CD4-positive, CD25-positive, alpha-beta regulatory T cell (primary cell): ENCODE measurements at regions not wholly inside any gene's neighbourhood (a gene's known extent, or its start where the extent isn't known, plus 50 kb on each side); places are given as distances from the start of the nearest gene placed in this dataset.

Experiments used
- ATAC-seq, 2 donors: fragments of 150-1000 bp; cut with Tn5 transposase; one replicate each; pipeline ENCODE4 v1.10.0; 2021; ENCODE audit warnings: low read depth in 2 of 2, moderate number of reproducible peaks in 2 of 2, moderate library complexity in 1 of 2
- DNase-seq, 3 donors: peaks; one replicate each; pipeline versions ENCODE4 v3.0.0 to v3.0.0-alpha.2; 2012 to 2022; ENCODE audit warnings: mixed read lengths in 1 of 3
- H3K27ac ChIP-seq: one replicate; pipeline ENCODE4 v1.7.0; 2013; ENCODE audit warnings: mild to moderate bottlenecking, low read length; ENCODE audit not compliant: insufficient read depth, poor library complexity, severe bottlenecking
- H3K27me3 ChIP-seq: one replicate; pipeline ENCODE4 v1.7.0; 2013; ENCODE audit warnings: low read length; ENCODE audit not compliant: control insufficient read depth, insufficient read depth
- H3K36me3 ChIP-seq: one replicate; pipeline ENCODE4 v1.7.0; 2013; ENCODE audit warnings: mild to moderate bottlenecking, low read length, moderate library complexity; ENCODE audit not compliant: control insufficient read depth, insufficient read depth
- H3K4me1 ChIP-seq: 2 replicates; pipeline ENCODE4 v1.7.0; 2013; ENCODE audit warnings: mild to moderate bottlenecking, low read length; ENCODE audit not compliant: insufficient read depth, control insufficient read depth, poor library complexity, severe bottlenecking
- H3K4me3 ChIP-seq: one replicate; pipeline ENCODE4 v1.7.0; 2013; ENCODE audit warnings: low read depth, mild to moderate bottlenecking, low read length, moderate library complexity
- H3K9me3 ChIP-seq, 2 experiments: 1 replicate in 1 of 2; 2 replicates in 1 of 2; pipeline ENCODE4 v1.7.0; 2013; ENCODE audit warnings: low read length in 2 of 2, mild to moderate bottlenecking in 1 of 2, moderate library complexity in 1 of 2; ENCODE audit not compliant: control insufficient read depth in 2 of 2
- H3K27ac Mint-ChIP-seq, 3 donors: one replicate each; pipeline ENCODE4 v1.8.0; 2020 to 2022; ENCODE audit warnings: mild to moderate bottlenecking in 3 of 3, mixed read lengths in 3 of 3, moderate library complexity in 2 of 3
- H3K27me3 Mint-ChIP-seq: one replicate; pipeline ENCODE4 v1.8.0; 2022; ENCODE audit warnings: mild to moderate bottlenecking, mixed read lengths
- H3K36me3 Mint-ChIP-seq: one replicate; pipeline ENCODE4 v1.8.0; 2020; ENCODE audit warnings: mixed read lengths
- H3K4me1 Mint-ChIP-seq, 4 donors: one replicate each; pipeline ENCODE4 v1.8.0; 2020 to 2022; ENCODE audit warnings: mixed read lengths in 4 of 4, mild to moderate bottlenecking in 1 of 4
- H3K4me3 Mint-ChIP-seq, 4 donors: one replicate each; pipeline ENCODE4 v1.8.0; 2020 to 2022; ENCODE audit warnings: mild to moderate bottlenecking in 4 of 4, mixed read lengths in 4 of 4, moderate library complexity in 3 of 4
- H3K9me3 Mint-ChIP-seq, 7 donors: one replicate each; pipeline ENCODE4 v1.8.0; 2020 to 2022; ENCODE audit warnings: mixed read lengths in 7 of 7, mild to moderate bottlenecking in 3 of 7, moderate library complexity in 2 of 7

DNA sequence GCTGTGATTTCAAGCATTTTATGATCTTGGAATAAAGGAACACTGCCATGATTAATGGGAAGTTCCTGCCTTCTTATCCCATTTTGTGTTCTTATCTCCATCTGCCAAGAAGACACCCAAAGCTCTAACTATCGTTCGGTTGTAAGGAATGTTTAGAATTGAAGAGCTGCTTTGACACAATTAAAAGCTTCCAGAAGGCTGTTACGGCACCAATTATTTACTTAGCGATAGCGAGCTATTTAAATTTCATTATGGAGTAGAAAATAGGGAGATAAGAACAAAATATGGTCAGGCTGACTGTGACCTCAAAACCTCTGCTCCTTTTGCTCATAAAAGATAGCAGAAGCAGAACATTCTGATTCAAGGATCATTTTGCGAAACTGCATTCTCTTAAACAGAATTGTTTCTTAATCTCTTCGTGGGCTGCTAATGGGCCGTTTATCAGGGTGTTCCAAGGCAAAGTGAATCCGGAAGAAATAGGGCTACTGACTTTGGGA, 101.6 kb downstream of the SLC4A3 start:
- Histone ChIP-seq H3K27me3 (no peaks in the 10 kb centered on the region), H3K4me1 (no peaks in the 10 kb centered on the region), H3K4me3 (no peak overlapping the region), H3K9me3 (no peaks in the 10 kb centered on the region), H3K36me3 (no peaks in the 10 kb centered on the region), H3K27ac (no peak overlapping the region)
- Mint-ChIP-seq H3K27ac (no peak overlapping the region), H3K36me3 (no peaks in the 10 kb centered on the region), H3K27me3 (peaks cover 9% of the 10 kb centered on the region), H3K4me3 (no peak overlapping the region), H3K4me1 (no peaks in the 10 kb centered on the region), H3K9me3 (peaks cover 0 to 4% (median 0%) of the 10 kb centered on the region in 7 donors)
- no peak for ATAC-seq
- no peak for DNase-seq

DNA sequence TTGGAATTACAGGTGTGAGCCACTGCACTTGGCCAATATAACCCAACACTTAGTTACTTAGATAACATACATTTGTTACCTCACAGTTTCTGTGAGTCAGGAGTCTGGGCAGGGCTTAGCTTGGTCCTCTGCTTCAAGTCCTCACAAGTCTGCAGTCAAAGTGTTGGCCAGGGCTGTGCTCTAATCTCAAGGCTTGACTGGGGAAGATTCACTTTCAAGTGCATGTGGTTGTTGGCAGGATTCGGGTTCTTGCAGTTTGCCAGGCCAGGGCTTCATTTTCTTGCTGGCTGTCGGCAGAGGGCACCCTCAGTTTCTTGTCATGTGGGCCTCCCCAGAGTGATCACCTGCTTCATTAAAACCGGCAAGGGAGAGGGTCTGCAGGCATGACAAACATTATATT, 103.7 kb downstream of the SLC4A3 start:
- peaks cover 12% of the 10 kb centered on the region for H3K27me3 Mint-ChIP-seq
- H3K27ac Mint-ChIP-seq = no peak overlapping the region
- H3K4me1 Mint-ChIP-seq = no peaks in the 10 kb centered on the region

DNA sequence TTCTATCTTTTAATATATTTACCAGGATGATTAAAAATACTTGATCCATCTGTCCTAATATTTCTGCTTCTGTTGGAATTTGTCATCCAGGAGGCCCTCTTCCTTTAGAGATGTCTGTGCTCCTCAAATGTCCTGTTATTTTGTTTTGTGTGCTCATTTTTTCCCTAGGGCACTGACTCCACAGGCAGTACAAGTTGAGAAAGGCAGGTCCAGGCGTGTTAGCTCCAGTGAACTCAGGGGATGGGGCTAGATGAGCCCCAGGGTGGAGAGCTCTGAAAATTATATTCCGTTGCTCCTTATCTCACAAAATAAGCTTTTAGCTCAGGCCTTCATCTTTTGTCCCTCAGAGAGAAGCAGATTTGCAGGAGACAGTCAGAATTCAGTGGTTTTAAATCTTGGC, 105.7 kb downstream of the SLC4A3 start:
- no peak overlapping the region for H3K4me3 Mint-ChIP-seq
- Histone ChIP-seq H3K27me3 (no peaks in the 10 kb centered on the region), H3K4me1 (no peaks in the 10 kb centered on the region), H3K4me3 (no peak overlapping the region), H3K36me3 (no peaks in the 10 kb centered on the region), H3K9me3 (no peaks in the 10 kb centered on the region), H3K27ac (no peak overlapping the region)
- no peak overlapping the region for H3K27ac Mint-ChIP-seq
- DNase-seq (no peak), ATAC-seq (no peak)
- H3K36me3 Mint-ChIP-seq = no peaks in the 10 kb centered on the region
- H3K9me3 Mint-ChIP-seq = peaks cover 0 to 3% (median 0%) of the 10 kb centered on the region in 7 donors
- H3K4me1 Mint-ChIP-seq = no peaks in the 10 kb centered on the region
- peaks cover 20% of the 10 kb centered on the region for H3K27me3 Mint-ChIP-seq

More for the DNA sequence above, 103.7 kb downstream of the SLC4A3 start:
- DNase-seq (no peak), ATAC-seq (no peak)
- no peaks in the 10 kb centered on the region for H3K4me1 ChIP-seq
- H3K9me3 ChIP-seq = no peaks in the 10 kb centered on the region
- no peak overlapping the region for H3K4me3 Mint-ChIP-seq
- H3K4me3 ChIP-seq = no peak overlapping the region
- peaks cover 0 to 4% (median 0%) of the 10 kb centered on the region in 7 donors for H3K9me3 Mint-ChIP-seq
- no peaks in the 10 kb centered on the region for H3K36me3 ChIP-seq
- no peaks in the 10 kb centered on the region for H3K36me3 Mint-ChIP-seq
- H3K27me3 ChIP-seq = no peaks in the 10 kb centered on the region
- H3K27ac ChIP-seq = no peak overlapping the region

DNA sequence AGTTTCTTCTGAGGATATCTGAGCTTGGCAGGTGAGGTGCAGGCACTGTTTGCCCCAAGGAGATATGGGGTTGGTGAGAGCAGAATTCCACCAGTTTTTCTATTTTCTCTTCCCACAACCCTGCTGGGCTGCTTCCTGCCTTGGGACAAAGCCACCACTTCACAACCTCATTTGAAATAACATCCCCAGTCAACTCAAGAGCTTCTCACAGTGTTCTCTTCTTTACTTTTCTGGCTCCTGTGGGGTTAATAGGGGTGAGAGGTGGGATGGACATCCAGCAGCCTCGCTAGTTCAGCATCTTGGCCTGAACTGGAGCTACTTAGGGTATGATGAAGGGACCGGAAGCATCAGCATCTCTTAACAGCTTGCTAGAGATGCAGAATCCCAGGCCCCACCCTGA, 106.3 kb downstream of the SLC4A3 start:
- H3K9me3 ChIP-seq = no peaks in the 10 kb centered on the region
- H3K4me1 Mint-ChIP-seq = no peaks in the 10 kb centered on the region
- no peak overlapping the region for H3K27ac ChIP-seq
- no peaks in the 10 kb centered on the region for H3K36me3 ChIP-seq
- H3K27me3 ChIP-seq = no peaks in the 10 kb centered on the region
- H3K27me3 Mint-ChIP-seq = peaks cover 22% of the 10 kb centered on the region
- ATAC-seq = no peak
- no peak overlapping the region for H3K27ac Mint-ChIP-seq
- peaks cover 0 to 5% (median 0%) of the 10 kb centered on the region in 7 donors for H3K9me3 Mint-ChIP-seq
- H3K4me3 ChIP-seq = no peak overlapping the region
- H3K4me3 Mint-ChIP-seq = no peak overlapping the region
- H3K4me1 ChIP-seq = no peaks in the 10 kb centered on the region
- DNase-seq = no peak
- no peaks in the 10 kb centered on the region for H3K36me3 Mint-ChIP-seq

DNA sequence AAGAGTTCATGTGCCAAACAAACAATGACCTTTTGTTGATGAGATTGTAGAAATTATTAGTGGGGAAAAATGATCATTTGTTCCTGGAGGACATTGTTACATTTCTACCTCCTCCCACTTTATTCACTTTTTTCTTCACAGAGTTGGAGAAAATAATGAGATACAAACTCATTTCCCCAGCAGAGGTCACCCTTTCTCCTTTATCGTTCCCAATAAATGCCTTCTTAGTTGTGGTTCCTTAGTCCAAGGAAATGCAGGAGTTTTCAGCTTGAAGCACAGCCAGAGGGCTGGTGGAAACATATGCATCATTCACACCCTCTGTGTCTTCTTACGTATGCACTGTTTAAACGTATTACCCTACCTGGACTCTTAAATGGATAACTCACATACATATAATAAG, 108.8 kb downstream of the SLC4A3 start:
- Histone ChIP-seq H3K4me3 (no peak overlapping the region), H3K9me3 (no peaks in the 10 kb centered on the region), H3K27me3 (no peaks in the 10 kb centered on the region), H3K4me1 (no peaks in the 10 kb centered on the region), H3K27ac (no peak overlapping the region), H3K36me3 (no peaks in the 10 kb centered on the region)
- peaks cover 0 to 7% (median 0%) of the 10 kb centered on the region in 7 donors for H3K9me3 Mint-ChIP-seq
- peak in 1 of 3 donors; percentile 26 for DNase-seq
- peaks cover 18% of the 10 kb centered on the region for H3K27me3 Mint-ChIP-seq
- no peaks in the 10 kb centered on the region for H3K4me1 Mint-ChIP-seq
- H3K27ac Mint-ChIP-seq = no peak overlapping the region
- H3K36me3 Mint-ChIP-seq = no peaks in the 10 kb centered on the region
- H3K4me3 Mint-ChIP-seq = no peak overlapping the region
- no peak for ATAC-seq

DNA sequence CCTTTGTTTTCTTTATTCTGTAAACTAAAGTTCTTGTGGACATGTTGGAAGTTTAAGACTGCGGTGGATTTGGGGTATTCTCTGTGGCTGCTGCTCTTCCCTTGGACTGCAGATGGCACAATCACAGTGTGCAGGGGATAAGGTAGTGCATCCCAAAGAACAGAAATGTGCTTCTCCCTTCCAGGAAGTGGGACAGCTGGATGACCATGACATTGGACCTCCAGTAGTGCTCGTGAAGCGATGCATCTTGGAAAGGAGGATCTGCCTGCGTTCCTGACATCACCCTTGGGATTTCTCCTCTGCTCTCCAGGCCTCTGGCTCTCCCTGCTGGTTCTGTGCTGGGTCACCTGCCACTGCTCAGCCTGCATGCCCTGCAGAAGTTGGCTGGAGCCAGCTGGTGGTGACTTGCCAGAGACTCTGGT, 109.9 kb downstream of the SLC4A3 start:
- Mint-ChIP-seq H3K9me3 (peaks cover 0 to 4% (median 0%) of the 10 kb centered on the region in 7 donors), H3K36me3 (no peaks in the 10 kb centered on the region), H3K27me3 (peaks cover 18% of the 10 kb centered on the region), H3K27ac (no peak overlapping the region), H3K4me1 (no peaks in the 10 kb centered on the region), H3K4me3 (no peak overlapping the region)
- DNase-seq (no peak), ATAC-seq (no peak)
- Histone ChIP-seq H3K27me3 (no peaks in the 10 kb centered on the region), H3K27ac (no peak overlapping the region), H3K36me3 (no peaks in the 10 kb centered on the region), H3K9me3 (no peaks in the 10 kb centered on the region), H3K4me1 (no peaks in the 10 kb centered on the region), H3K4me3 (no peak overlapping the region)

DNA sequence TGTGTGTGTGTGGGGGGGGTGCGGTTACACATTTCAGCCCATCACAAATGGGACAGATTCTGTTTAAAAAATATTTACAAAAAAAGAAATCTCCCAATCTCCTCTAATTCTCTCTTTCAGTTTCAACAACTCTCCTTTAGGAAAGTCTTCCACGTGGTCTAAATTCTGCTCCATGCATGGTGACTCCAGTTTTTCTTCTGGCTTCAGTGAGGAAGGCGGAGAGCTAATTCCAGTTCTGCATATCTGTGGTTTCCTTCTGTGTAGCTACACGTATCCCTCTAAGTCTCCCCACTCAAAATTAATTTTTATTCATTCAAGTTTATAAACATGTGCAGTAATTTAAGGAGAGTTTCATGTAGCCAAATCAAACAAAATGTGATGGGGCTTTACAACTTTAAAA, 111.6 kb downstream of the SLC4A3 start:
- Histone ChIP-seq H3K4me3 (no peak overlapping the region), H3K36me3 (no peaks in the 10 kb centered on the region), H3K27ac (no peak overlapping the region), H3K4me1 (no peaks in the 10 kb centered on the region), H3K27me3 (no peaks in the 10 kb centered on the region), H3K9me3 (no peaks in the 10 kb centered on the region)
- ATAC-seq (no peak), DNase-seq (no peak)
- H3K4me1 Mint-ChIP-seq = no peaks in the 10 kb centered on the region
- no peak overlapping the region for H3K27ac Mint-ChIP-seq
- peaks cover 0 to 4% (median 0%) of the 10 kb centered on the region in 7 donors for H3K9me3 Mint-ChIP-seq
- H3K4me3 Mint-ChIP-seq = no peak overlapping the region
- no peaks in the 10 kb centered on the region for H3K36me3 Mint-ChIP-seq
- H3K27me3 Mint-ChIP-seq = peaks cover 18% of the 10 kb centered on the region

DNA sequence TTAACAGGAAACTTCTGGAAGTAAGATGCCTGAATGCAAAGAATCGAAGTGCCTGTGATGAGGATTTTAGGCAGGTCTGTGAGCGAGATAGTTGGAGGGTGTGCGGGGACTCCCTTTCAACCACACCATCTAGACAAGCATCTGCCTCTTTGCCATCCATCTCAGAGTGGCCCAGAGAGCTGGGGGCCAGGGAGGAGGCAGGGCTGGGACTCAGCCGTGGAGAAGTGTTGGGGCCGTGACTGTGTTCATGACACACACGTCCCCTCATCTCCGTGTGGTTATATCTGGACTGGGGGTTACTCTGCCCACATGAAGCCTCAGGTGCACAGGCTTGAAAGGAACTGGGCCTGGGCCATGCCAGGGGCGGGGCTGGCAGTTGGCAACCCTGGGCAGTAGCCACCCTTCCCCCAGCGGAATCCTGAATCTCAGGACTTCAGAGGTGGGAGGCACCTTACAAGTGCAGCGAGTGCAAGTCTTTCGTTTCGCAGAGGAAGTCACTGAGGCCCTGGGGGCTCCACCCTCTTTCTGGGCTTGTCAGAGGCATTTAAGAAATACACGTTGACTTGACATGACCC, 112.5 kb downstream of the SLC4A3 start:
- Mint-ChIP-seq H3K4me1 (no peaks in the 10 kb centered on the region), H3K4me3 (no peak overlapping the region), H3K9me3 (peaks cover 0 to 4% (median 0%) of the 10 kb centered on the region in 7 donors), H3K36me3 (no peaks in the 10 kb centered on the region), H3K27me3 (peaks cover 18% of the 10 kb centered on the region), H3K27ac (no peak overlapping the region)
- no peaks in the 10 kb centered on the region for H3K9me3 ChIP-seq
- DNase-seq = no peak
- no peak overlapping the region for H3K4me3 ChIP-seq
- ATAC-seq = no peak
- no peaks in the 10 kb centered on the region for H3K4me1 ChIP-seq
- no peaks in the 10 kb centered on the region for H3K27me3 ChIP-seq
- no peaks in the 10 kb centered on the region for H3K36me3 ChIP-seq
- no peak overlapping the region for H3K27ac ChIP-seq
